Psoas muscle (tissue), 7 donors: ENCODE measurements at regions not wholly inside any gene's neighbourhood (a gene's known extent, or its start where the extent isn't known, plus 50 kb on each side); places are given as distances from the start of the nearest gene placed in this dataset.

Source experiments
- ATAC-seq, 4 donors: fragments of 200-7000 bp; cut with Tn5 transposase; one replicate each; pipeline ENCODE4 v1.9.1; 2020; ENCODE audit warnings: moderate library complexity in 3 of 4, mild to moderate bottlenecking in 2 of 4
- DNase-seq, 2 donors: peaks; one replicate each; pipeline ENCODE4 v3.0.0-alpha.2; 2020
- H3K27ac ChIP-seq: fragments of 200-600 bp; one replicate; pipeline ENCODE4 v1.8.0; 2022
- H3K27me3 ChIP-seq, 3 donors: fragments of 200-600 bp in 1 of 3; one replicate each; pipeline versions ENCODE4 v1.6.1 to v1.8.0; 2013 to 2022; ENCODE audit warnings: low read length in 2 of 3, mild to moderate bottlenecking in 2 of 3, moderate library complexity in 1 of 3; ENCODE audit not compliant: insufficient read depth in 3 of 3
- H3K36me3 ChIP-seq, 2 donors: fragments of 200-600 bp in 1 of 2; one replicate each; pipeline versions ENCODE4 v1.6.1 to v1.8.0; 2013 to 2022; ENCODE audit warnings: low read depth in 1 of 2, mild to moderate bottlenecking in 1 of 2, moderate library complexity in 1 of 2; ENCODE audit not compliant: insufficient read depth in 1 of 2
- H3K4me1 ChIP-seq: fragments of 200-600 bp; one replicate; pipeline ENCODE4 v1.8.0; 2022
- H3K4me3 ChIP-seq: fragments of 200-600 bp; one replicate; pipeline ENCODE4 v1.8.0; 2022; ENCODE audit warnings: mild to moderate bottlenecking
- H3K9me3 ChIP-seq: fragments of 200-600 bp; one replicate; pipeline ENCODE4 v1.8.0; 2022
- WGBS, 3 donors: extraction: QIAGEN DNeasy Blood & Tissue Kit; methylation state at CpG; one replicate each; pipeline versions ENCODE4 v1.1.6 to v1.1.7; 2013; 5-methylcytosine and 5-hydroxymethylcytosine counted together
- intact Hi-C, 2 donors: fragments of 100-400 bp; cut with DNase I; formaldehyde crosslinking; loops; one replicate each; pipeline versions ENCODE4 v1.11.0 to v1.14.2; 2022
- TF ChIP-seq, protein P1 (sequence below): fragments of 200-600 bp; IDR thresholded peaks from one replicate; pipeline ENCODE4 v1.8.0; 2022; ENCODE audit warnings: antibody characterized with exemption
- donor health status: healthy with polysubstance abuse.
- donor health status: DM: no; HTN: no; CAD: no; lungs with moderate emphysema.
- donor health status: Bipolar disorder and iron deficiency.
- donor health status: healthy.
- donor health status: DM: yes; HTN: yes; CAD: no.
- donor health status: DM: no; HTN: no; CAD: no.
- donor health status: DM: yes; HTN: yes; CAD: no.

DNA sequence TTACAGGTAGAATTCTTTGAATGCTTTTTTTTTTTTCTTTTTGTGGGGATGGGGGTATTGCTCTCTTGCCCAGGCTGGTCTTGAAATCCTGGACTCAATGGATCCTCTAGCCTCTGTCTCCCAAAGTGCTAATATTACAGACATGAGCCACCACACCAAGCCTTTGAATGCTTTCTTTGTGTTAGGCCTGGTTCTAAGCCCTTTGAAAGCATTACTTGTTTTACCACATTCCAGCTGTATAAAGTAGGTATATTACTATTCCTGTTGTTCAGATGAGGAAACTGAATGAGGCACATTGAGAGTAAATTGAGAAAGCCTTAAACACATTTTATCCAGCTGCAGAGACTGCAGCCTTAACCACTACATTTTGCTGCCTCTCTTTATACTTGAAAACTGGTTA, 841.8 kb upstream of the ADGRL4 start:
- no peaks in the 10 kb centered on the region for H3K9me3 ChIP-seq
- H3K4me3 ChIP-seq, result no peak overlapping the region
- no peaks in the 10 kb centered on the region for H3K27me3 ChIP-seq
- DNase-seq (no peak), ATAC-seq (no peak)
- H3K4me1 ChIP-seq, result no peaks in the 10 kb centered on the region
- no peak overlapping the region for H3K27ac ChIP-seq
- intact Hi-C loops, result no loop called here
- TF ChIP-seq, protein P1, sequence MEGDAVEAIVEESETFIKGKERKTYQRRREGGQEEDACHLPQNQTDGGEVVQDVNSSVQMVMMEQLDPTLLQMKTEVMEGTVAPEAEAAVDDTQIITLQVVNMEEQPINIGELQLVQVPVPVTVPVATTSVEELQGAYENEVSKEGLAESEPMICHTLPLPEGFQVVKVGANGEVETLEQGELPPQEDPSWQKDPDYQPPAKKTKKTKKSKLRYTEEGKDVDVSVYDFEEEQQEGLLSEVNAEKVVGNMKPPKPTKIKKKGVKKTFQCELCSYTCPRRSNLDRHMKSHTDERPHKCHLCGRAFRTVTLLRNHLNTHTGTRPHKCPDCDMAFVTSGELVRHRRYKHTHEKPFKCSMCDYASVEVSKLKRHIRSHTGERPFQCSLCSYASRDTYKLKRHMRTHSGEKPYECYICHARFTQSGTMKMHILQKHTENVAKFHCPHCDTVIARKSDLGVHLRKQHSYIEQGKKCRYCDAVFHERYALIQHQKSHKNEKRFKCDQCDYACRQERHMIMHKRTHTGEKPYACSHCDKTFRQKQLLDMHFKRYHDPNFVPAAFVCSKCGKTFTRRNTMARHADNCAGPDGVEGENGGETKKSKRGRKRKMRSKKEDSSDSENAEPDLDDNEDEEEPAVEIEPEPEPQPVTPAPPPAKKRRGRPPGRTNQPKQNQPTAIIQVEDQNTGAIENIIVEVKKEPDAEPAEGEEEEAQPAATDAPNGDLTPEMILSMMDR, result no peak
- no peaks in the 10 kb centered on the region for H3K36me3 ChIP-seq

DNA sequence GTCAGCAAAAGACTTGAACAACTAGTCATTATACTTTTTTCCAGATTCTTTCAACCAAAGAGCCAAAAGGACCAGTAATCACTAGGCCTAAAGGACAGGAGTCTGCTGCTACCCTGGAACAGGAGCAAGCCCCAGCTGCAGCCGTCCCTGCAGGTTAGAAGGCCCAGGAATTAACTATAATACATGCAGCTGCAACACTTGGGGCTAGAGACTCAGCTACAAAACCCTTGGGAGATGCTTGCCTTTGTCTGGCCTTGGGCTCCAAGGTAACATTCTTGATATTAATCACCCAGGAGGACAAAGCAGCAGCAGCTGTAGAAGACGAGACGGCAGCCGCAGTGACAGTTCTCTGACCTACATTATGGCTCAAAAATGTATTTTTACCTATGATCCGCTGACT, 841.2 kb upstream of the ADGRL4 start:
- no peak for ATAC-seq
- H3K27ac ChIP-seq, result no peak overlapping the region
- TF ChIP-seq, protein P1, result no peak
- no peak overlapping the region for H3K4me3 ChIP-seq
- no peaks in the 10 kb centered on the region for H3K27me3 ChIP-seq
- DNase-seq, result no peak
- H3K4me1 ChIP-seq, result no peaks in the 10 kb centered on the region
- H3K36me3 ChIP-seq, result no peaks in the 10 kb centered on the region
- no peaks in the 10 kb centered on the region for H3K9me3 ChIP-seq
- WGBS, 3 donors, result 48 to 56% (median 55%) methylated on average over 5 of the region's 5 CpGs
- intact Hi-C loops, result no loop called here

DNA sequence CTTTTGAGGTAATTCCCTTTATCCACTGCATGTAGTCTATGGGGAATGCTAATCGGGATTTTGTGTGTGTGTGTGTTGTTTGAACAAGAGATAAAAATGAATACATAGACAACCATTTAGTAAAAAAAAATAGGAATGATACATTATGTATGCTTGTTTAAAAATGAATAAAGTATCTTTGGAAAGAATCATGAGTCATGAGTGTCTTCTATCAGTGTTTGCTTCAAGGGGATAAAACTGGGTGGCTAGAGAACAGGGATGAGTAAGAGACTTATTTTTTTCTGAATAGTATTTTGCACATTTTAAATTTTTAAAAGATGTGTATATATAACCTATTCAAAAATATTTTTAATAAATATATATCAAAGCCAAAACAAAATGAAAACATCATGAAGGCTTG, 839.4 kb upstream of the ADGRL4 start:
- Histone ChIP-seq H3K27ac (no peak overlapping the region), H3K4me3 (no peak overlapping the region), H3K4me1 (no peaks in the 10 kb centered on the region), H3K36me3 (no peaks in the 10 kb centered on the region), H3K9me3 (no peaks in the 10 kb centered on the region), H3K27me3 (no peaks in the 10 kb centered on the region)
- DNase-seq (no peak), ATAC-seq (no peak)
- TF ChIP-seq, protein P1, result no peak
- intact Hi-C loops, result no loop called here
- WGBS, 3 donors, result 85 to 89% (median 87%) methylated on average over 1 of the region's 1 CpG

DNA sequence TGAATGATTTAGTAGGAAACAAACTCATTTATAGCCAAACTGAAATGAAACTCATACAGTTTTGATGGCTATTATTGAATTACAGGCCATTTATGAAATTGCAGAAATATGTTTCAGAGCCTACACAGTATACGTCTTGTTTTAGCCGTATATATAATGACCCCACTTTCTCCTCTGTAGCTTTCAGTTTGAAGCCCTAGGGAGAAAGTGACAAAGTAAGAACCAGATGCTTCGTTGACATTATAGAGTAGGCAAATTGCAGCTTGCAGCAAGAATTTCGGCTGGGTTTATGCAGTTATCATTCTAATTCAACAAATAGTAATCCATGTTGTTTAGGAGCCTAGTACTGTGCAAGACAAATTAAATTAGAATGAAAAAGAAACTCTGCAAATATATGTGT, 836.3 kb upstream of the ADGRL4 start:
- 75 to 81% (median 78%) methylated on average over 4 of the region's 4 CpGs for WGBS, 3 donors
- Histone ChIP-seq H3K36me3 (no peaks in the 10 kb centered on the region), H3K27me3 (no peaks in the 10 kb centered on the region), H3K4me1 (no peaks in the 10 kb centered on the region), H3K9me3 (no peaks in the 10 kb centered on the region), H3K27ac (no peak overlapping the region), H3K4me3 (no peak overlapping the region)
- TF ChIP-seq, protein P1, result no peak
- intact Hi-C loops, result no loop called here
- ATAC-seq (no peak), DNase-seq (no peak)

DNA sequence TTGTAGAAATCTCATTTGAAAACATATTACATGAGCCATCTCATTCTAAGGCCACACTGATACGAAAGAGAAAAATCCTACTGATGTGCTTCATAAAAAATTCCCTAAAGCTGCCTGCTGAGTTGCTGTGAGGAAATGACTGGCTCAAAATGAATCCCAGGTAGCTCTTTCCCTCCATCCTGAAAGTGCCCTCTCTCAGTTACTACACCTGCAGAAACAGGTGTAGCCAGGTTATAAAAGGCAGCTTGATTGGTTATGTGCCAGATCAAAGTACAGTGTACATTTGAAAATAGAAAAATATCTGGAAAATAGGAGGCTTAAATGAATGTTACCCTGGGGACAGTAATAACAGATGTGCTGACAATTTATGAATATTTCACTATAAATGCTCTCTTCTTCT, 833.4 kb upstream of the ADGRL4 start:
- Histone ChIP-seq H3K4me1 (no peaks in the 10 kb centered on the region), H3K36me3 (no peaks in the 10 kb centered on the region), H3K9me3 (no peaks in the 10 kb centered on the region), H3K27me3 (no peaks in the 10 kb centered on the region), H3K4me3 (no peak overlapping the region), H3K27ac (no peak overlapping the region)
- ATAC-seq, result no peak
- DNase-seq, result no peak
- TF ChIP-seq, protein P1, result no peak
- WGBS, 3 donors, result 65 to 78% (median 65%) methylated on average over 1 of the region's 1 CpG
- intact Hi-C loops, result loop anchor here in 1 of 2 donors (10.0 kb wide), 1 partner anchor 65 kb away; no protein-coding TSS in a partner anchor
